ENCODE measurements at regions not wholly inside any gene's neighbourhood (a gene's known extent, or its start where the extent isn't known, plus 50 kb on each side); places are given as distances from the start of the nearest gene placed in this dataset.

DNA sequence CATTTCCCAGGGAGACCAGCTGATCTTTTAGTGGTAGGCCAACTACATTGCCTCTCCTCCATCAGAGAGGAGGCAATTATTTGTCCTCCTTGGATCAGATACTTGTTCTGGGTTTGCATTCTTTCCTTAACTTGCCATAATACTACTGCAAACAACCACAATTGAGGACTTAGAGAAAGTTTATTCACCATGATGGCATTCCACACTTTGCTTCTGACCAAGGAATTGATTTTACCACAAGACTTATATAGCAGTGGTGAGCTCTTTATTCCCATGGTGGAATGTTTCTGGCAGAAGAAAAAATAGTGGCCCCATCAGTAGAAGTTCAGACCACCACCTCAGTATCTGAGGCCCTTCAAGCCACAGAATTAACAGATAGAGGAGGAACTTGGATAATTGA lies 123.9 kb upstream of the PPP3CA start:
- peaks cover 0 to 5% (median 0%) of the 10 kb centered on the region in 11 experiments; a peak in 1 of 22 replicates for H3K9me3 ChIP-seq (replicated peaks in 1 of 11)
- no peak overlapping the region for H3K9ac ChIP-seq
- H3K27me3 ChIP-seq = no peaks in the 10 kb centered on the region
- H3K36me3 ChIP-seq = no peaks in the 10 kb centered on the region
- no peaks in the 10 kb centered on the region for H3K4me1 ChIP-seq
- no peak overlapping the region for H3K27ac ChIP-seq
- no peak overlapping the region for H3K4me3 ChIP-seq
- TF ChIP-seq Cebpa-rat (IDR thresholded peaks at IDR 0.05) = no peak
- no peak overlapping the region for H3K4me2 ChIP-seq
- no peaks in the 10 kb centered on the region for H4K20me1 ChIP-seq

DNA sequence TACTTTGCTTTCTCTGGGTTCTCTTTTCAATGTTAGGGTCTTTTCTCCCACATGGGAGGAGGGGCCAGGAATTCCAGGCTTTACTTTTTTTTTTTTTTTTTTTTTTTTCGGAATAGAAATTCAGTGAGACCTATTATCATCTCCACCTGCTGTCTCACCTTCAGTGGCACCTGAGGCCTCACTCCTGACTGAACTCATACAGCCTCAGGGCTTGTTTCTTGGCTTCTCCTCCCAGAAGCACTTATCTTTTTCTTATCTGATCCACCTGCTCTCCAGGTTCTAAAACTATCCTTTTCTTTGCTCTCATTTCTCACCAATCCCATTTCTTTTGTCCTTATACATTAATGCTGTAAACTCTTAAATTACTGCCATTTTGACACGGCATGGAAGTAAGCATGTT lies 117.3 kb upstream of the PPP3CA start:
- H3K36me3 ChIP-seq = no peaks in the 10 kb centered on the region
- TF ChIP-seq Cebpa-rat (IDR thresholded peaks at IDR 0.05) = no peak
- H3K4me3 ChIP-seq = no peak overlapping the region
- H4K20me1 ChIP-seq = no peaks in the 10 kb centered on the region
- H3K27ac ChIP-seq = no peak overlapping the region
- H3K9ac ChIP-seq = no peak overlapping the region
- H3K27me3 ChIP-seq = no peaks in the 10 kb centered on the region
- peaks cover 10 to 15% (median 14%) of the 10 kb centered on the region in 11 experiments; a peak in 19 of 22 replicates for H3K9me3 ChIP-seq (replicated peaks in 1 of 11)
- H3K4me2 ChIP-seq = no peak overlapping the region
- H3K4me1 ChIP-seq = peaks cover 0 to 12% (median 8%) of the 10 kb centered on the region in 10 experiments; a peak in 9 of 20 replicates

DNA sequence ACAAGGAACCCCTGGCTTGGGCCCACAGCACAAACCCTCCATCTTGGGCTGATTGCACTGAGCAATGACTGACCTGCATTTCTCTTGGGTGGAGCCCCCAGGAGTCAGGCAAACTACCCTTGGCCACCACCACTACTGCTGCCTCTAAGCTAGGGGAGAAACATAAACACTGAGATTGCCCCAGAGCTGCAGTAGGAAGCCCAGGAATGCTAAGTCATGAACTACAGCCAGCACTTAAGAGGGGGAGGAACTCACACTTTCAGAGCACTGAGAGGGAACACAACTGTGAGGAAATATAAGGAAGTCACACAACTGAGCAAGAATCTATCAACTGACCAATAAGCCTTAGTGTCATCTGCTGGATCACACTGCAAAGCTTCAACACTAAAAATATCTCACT lies 111.6 kb upstream of the PPP3CA start:
- H3K9ac ChIP-seq = no peak overlapping the region
- peaks cover 16 to 34% (median 30%) of the 10 kb centered on the region in 11 experiments; a peak in 21 of 22 replicates for H3K9me3 ChIP-seq (replicated peaks in 1 of 11)
- peak overlapping the region in 3 of 11 experiments; percentile 24 to 57 (median 51); a peak in 5 of 22 replicates for H3K4me2 ChIP-seq
- no peaks in the 10 kb centered on the region for H3K36me3 ChIP-seq
- H3K4me3 ChIP-seq = no peak overlapping the region
- peaks cover 0 to 16% (median 9%) of the 10 kb centered on the region in 10 experiments; a peak in 12 of 20 replicates for H3K4me1 ChIP-seq
- TF ChIP-seq Cebpa-rat (IDR thresholded peaks at IDR 0.05) = no peak
- no peaks in the 10 kb centered on the region for H4K20me1 ChIP-seq
- no peaks in the 10 kb centered on the region for H3K27me3 ChIP-seq
- peak overlapping the region in 2 of 11 experiments; percentile 15 to 29; a peak in 2 of 22 replicates for H3K27ac ChIP-seq

DNA sequence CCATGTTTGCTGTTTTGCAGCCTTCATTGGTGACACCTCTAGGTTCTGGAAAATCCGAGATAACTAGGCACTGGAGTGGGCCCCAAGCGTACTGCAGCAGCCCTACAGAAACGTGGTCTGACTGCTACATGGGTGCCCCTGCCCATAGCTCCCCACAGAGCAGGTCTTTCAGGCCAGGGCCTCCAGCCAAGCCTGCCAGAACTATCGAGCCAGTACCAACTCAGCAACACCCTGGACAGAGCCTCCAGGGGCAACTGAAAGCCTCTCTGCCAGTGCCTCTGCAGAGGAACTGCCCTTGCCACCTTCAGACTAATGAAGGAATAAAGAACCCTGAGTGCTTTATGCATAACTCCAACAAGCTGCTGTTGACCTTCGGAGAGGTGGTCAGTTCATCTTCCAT lies 111.1 kb upstream of the PPP3CA start:
- Histone ChIP-seq H3K9me3 (replicated peaks in 1 of 11) (peaks cover 16 to 34% (median 30%) of the 10 kb centered on the region in 11 experiments; a peak in 21 of 22 replicates), H3K27ac (peak overlapping the region in 2 of 11 experiments; percentile 2 to 29; a peak in 2 of 22 replicates), H3K9ac (no peak overlapping the region), H4K20me1 (no peaks in the 10 kb centered on the region), H3K27me3 (no peaks in the 10 kb centered on the region), H3K4me3 (no peak overlapping the region), H3K4me2 (peak overlapping the region in 3 of 11 experiments; percentile 24 to 57 (median 51); a peak in 5 of 22 replicates), H3K4me1 (peaks cover 0 to 15% (median 4%) of the 10 kb centered on the region in 10 experiments; a peak in 12 of 20 replicates), H3K36me3 (no peaks in the 10 kb centered on the region)
- TF ChIP-seq Cebpa-rat (IDR thresholded peaks at IDR 0.05) = no peak

DNA sequence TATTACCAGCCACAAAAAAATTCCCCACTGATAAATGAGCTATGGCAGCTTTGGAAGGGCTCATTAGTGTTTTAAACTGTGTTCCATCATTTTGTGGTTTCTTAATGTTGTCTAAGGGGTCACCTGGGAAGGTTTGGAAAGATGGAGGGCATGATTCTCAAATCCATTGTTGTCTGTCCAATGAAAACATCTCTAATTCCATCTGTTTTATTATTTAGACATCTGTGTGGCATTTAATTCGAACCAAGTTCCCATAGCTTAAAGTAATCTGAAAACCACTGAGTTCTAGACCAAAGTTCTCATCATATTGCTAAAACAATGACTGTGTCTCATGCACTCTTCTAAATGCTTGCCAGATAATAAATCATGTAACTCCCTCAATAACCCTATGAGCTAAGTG lies 103.8 kb upstream of the PPP3CA start:
- no peaks in the 10 kb centered on the region for H3K36me3 ChIP-seq
- no peak overlapping the region for H3K4me2 ChIP-seq
- no peak for TF ChIP-seq Cebpa-rat (IDR thresholded peaks at IDR 0.05)
- H3K27ac ChIP-seq = no peak overlapping the region
- H3K9me3 ChIP-seq (replicated peaks in 1 of 11) = no peaks in the 10 kb centered on the region; a peak in 1 of 22 replicates
- H3K4me1 ChIP-seq = no peaks in the 10 kb centered on the region
- H3K4me3 ChIP-seq = no peak overlapping the region
- H4K20me1 ChIP-seq = no peaks in the 10 kb centered on the region
- no peaks in the 10 kb centered on the region for H3K27me3 ChIP-seq
- H3K9ac ChIP-seq = no peak overlapping the region

DNA sequence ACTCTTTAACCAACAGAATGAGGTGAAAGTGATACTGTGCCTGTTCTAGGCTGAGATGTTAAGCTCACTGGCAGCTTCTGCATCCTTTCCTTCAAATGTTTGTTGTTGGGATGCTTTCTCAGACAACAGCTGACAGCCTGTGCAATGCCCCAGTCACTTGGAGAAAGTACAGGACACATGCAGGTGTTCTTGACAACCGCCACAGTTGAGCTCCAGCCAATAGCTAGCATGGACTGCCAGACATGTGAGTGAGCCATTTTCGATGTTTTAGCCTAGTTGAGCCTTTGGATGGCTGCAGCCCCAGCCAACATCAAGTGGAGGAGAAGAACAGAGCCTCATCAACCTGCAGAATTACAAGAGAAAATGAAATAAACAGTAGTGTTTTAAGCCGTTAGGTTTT lies 94.1 kb upstream of the PPP3CA start:
- no peak for TF ChIP-seq Cebpa-rat (IDR thresholded peaks at IDR 0.05)
- H3K4me3 ChIP-seq = no peak overlapping the region
- H3K27ac ChIP-seq = no peak overlapping the region
- no peaks in the 10 kb centered on the region for H3K27me3 ChIP-seq
- no peak overlapping the region for H3K9ac ChIP-seq
- H4K20me1 ChIP-seq = no peaks in the 10 kb centered on the region
- no peaks in the 10 kb centered on the region for H3K4me1 ChIP-seq
- no peaks in the 10 kb centered on the region for H3K9me3 ChIP-seq (replicated peaks in 1 of 11)
- no peaks in the 10 kb centered on the region for H3K36me3 ChIP-seq
- H3K4me2 ChIP-seq = no peak overlapping the region

DNA sequence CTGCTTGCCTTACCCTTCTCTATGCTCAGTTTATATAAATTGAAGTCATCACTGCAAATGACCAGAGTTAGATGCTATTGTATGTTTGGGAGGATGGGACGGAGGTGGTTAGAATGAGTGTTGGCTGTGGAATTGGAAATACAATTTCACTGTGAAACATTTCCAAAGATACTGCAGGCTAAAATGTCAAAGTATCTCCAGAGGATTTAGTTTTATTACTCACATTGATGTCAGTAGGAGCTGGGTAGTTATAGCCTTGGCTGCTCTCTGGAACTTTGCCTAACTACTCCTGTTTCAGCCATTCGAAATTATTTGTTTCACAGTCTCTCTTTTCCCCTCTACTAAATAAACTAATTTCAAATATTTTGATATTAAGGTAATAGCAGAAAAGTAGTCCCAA lies 92.6 kb upstream of the PPP3CA start:
- no peak overlapping the region for H3K4me3 ChIP-seq
- no peak for TF ChIP-seq Cebpa-rat (IDR thresholded peaks at IDR 0.05)
- H3K9me3 ChIP-seq (replicated peaks in 1 of 11) = no peaks in the 10 kb centered on the region
- H3K27ac ChIP-seq = no peak overlapping the region
- no peaks in the 10 kb centered on the region for H3K36me3 ChIP-seq
- H4K20me1 ChIP-seq = no peaks in the 10 kb centered on the region
- no peaks in the 10 kb centered on the region for H3K4me1 ChIP-seq
- H3K27me3 ChIP-seq = no peaks in the 10 kb centered on the region
- no peak overlapping the region for H3K4me2 ChIP-seq
- no peak overlapping the region for H3K9ac ChIP-seq

DNA sequence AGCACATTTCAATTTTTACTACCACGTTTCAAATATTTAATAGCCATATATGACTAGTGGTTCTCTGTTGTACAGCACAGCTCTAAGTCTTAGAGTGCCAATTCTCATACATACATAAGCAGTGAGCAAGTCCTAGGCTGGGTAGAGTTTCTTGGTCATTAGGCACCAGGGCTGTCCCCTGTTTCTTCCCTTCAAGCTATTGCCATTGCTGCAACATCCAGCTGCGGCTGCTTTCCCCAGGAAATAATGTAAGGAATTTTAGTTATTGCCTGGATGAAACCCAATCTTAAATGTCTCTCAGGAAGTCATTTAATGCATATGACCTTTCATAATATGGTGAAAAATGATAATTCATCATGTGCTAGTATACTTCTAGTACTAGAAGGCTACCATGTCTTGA lies 74.1 kb upstream of the PPP3CA start:
- peaks cover 5 to 16% (median 7%) of the 10 kb centered on the region in 11 experiments for H3K9me3 ChIP-seq (replicated peaks in 1 of 11)
- H3K27ac ChIP-seq = no peak overlapping the region
- no peak for TF ChIP-seq Cebpa-rat (IDR thresholded peaks at IDR 0.05)
- H3K36me3 ChIP-seq = peaks cover 0 to 3% (median 0%) of the 10 kb centered on the region in 11 experiments; a peak in 2 of 22 replicates
- H3K4me1 ChIP-seq = peaks cover 33 to 46% (median 43%) of the 10 kb centered on the region in 10 experiments
- H3K4me3 ChIP-seq = no peak overlapping the region
- no peak overlapping the region for H3K9ac ChIP-seq
- H3K27me3 ChIP-seq = no peaks in the 10 kb centered on the region
- H4K20me1 ChIP-seq = no peaks in the 10 kb centered on the region
- peak overlapping the region in 1 of 11 experiments; percentile 12; a peak in 1 of 22 replicates for H3K4me2 ChIP-seq

DNA sequence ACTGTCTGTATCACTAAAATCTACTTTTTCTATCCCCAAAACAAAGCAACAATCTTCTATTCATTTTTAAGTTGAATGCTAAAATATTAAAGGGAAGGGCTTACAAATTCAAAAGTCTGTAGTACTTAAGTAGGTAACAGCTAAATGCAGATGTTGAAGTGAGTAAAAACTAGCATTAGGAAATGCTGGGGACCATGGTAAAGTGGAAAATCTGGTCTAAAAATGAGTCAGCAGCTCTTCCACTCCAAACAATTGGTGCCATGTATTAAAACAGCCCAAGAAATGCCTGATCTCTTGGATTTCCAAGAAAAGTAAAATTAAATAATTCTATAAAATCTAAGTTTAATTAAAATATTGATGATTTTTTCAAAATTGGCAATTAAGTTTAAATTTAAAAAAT lies 73.3 kb upstream of the PPP3CA start:
- Histone ChIP-seq H3K9me3 (replicated peaks in 1 of 11) (peaks cover 12 to 24% (median 14%) of the 10 kb centered on the region in 11 experiments), H3K27me3 (no peaks in the 10 kb centered on the region), H3K9ac (no peak overlapping the region), H3K4me1 (peaks cover 33 to 52% (median 43%) of the 10 kb centered on the region in 10 experiments), H4K20me1 (no peaks in the 10 kb centered on the region), H3K36me3 (peaks cover 0 to 9% (median 0%) of the 10 kb centered on the region in 11 experiments; a peak in 2 of 22 replicates), H3K4me3 (no peak overlapping the region), H3K27ac (peak overlapping the region in 6 of 11 experiments; percentile 60 to 89 (median 82); a peak in 12 of 22 replicates), H3K4me2 (peak overlapping the region in 9 of 11 experiments; percentile 71 to 86 (median 78); a peak in 14 of 22 replicates)
- TF ChIP-seq Cebpa-rat (IDR thresholded peaks at IDR 0.05) = no peak
